ENCODE measurements at regions not wholly inside any gene's neighbourhood (a gene's known extent, or its start where the extent isn't known, plus 50 kb on each side); places are given as distances from the start of the nearest gene placed in this dataset.

GRCh38 chr10:30125496-30125895, 66.1 kb upstream of the JCAD start:
- TF ChIP-seq CTCF (IDR thresholded peaks at IDR 0.05; ENCODE audit: borderline replicate concordance, extremely low read depth, low read length, poor library complexity, severe bottlenecking) (no peak), EZH2 (IDR thresholded peaks at IDR 0.05; ENCODE audit: borderline replicate concordance, low read depth, low read length, severe bottlenecking) (no peak)
